ENCODE measurements at regions not wholly inside any gene's neighbourhood (a gene's known extent, or its start where the extent isn't known, plus 50 kb on each side); places are given as distances from the start of the nearest gene placed in this dataset.

- Histone ChIP-seq H3K27me3 (replicated peaks) (no peaks in the 10 kb centered on the region), H3K4me3 (no peak overlapping the region), H3K9me3 (replicated peaks) (peaks cover 8% of the 10 kb centered on the region), H3K36me3 (no peaks in the 10 kb centered on the region), H3K27ac (no peak overlapping the region), H3K4me1 (replicated peaks) (peaks cover 35% of the 10 kb centered on the region)
- no peak for DNase-seq (ENCODE audit: low read depth in 1 of 2, low spot score in 2 of 2)
These were observed 80.0 kb upstream of the MAP4K3 start for GRCh38 chr2:39517102-39517436.

- H3K27me3 ChIP-seq (replicated peaks): no peaks in the 10 kb centered on the region
- no peaks in the 10 kb centered on the region for H3K36me3 ChIP-seq
- H3K27ac ChIP-seq: no peak overlapping the region
- no peak overlapping the region for H3K4me3 ChIP-seq
- peaks cover 34% of the 10 kb centered on the region for H3K4me1 ChIP-seq (replicated peaks)
- no peak for DNase-seq (ENCODE audit: low read depth in 1 of 2, low spot score in 2 of 2)
- peaks cover 13% of the 10 kb centered on the region for H3K9me3 ChIP-seq (replicated peaks)
These were observed 80.5 kb upstream of the MAP4K3 start for GRCh38 chr2:39517622-39518021.

- DNase-seq (ENCODE audit: low read depth in 1 of 2, low spot score in 2 of 2): no peak
- peaks cover 38% of the 10 kb centered on the region for H3K4me1 ChIP-seq (replicated peaks)
- no peaks in the 10 kb centered on the region for H3K27me3 ChIP-seq (replicated peaks)
- H3K27ac ChIP-seq: no peak overlapping the region
- H3K9me3 ChIP-seq (replicated peaks): peaks cover 13% of the 10 kb centered on the region
- H3K4me3 ChIP-seq: no peak overlapping the region
- no peaks in the 10 kb centered on the region for H3K36me3 ChIP-seq
These were observed 82.8 kb upstream of the MAP4K3 start for GRCh38 chr2:39519886-39520285.

DNA sequence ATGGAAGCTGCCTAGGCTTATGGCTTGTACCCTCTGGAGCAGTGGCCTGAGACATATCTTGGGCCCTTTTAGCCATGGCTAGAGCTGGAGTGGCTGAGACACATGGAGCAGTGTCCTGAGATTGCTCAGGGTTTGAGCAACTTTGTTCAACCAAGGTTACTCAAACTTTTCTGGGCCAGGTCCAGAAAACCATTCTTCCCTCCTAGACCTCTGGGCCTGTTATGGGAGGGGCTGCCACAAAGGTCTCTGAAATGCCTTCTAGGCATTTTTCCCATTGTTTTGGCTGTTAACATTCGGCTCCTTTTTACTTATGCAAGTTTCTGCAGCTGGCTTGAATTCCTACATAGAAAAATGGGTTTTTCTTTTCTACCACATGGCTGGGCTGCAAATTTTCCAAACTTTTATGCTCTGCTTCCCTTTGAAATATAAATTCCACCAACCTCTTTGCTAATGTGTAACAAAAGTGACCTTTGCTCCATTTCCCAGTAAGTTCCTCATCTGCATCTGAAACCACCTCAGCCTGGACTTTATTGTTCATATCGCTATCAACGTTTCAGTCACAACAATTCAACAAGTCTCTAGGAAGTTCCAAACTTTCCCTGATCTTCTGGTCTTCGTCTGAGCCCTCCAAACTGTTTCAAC, 84.9 kb upstream of the MAP4K3 start:
- DNase-seq (ENCODE audit: low read depth in 1 of 2, low spot score in 2 of 2): no peak
- Histone ChIP-seq H3K27ac (no peak overlapping the region), H3K9me3 (replicated peaks) (peaks cover 13% of the 10 kb centered on the region), H3K27me3 (replicated peaks) (no peaks in the 10 kb centered on the region), H3K4me1 (replicated peaks) (peaks cover 30% of the 10 kb centered on the region), H3K4me3 (no peak overlapping the region), H3K36me3 (no peaks in the 10 kb centered on the region)

DNA sequence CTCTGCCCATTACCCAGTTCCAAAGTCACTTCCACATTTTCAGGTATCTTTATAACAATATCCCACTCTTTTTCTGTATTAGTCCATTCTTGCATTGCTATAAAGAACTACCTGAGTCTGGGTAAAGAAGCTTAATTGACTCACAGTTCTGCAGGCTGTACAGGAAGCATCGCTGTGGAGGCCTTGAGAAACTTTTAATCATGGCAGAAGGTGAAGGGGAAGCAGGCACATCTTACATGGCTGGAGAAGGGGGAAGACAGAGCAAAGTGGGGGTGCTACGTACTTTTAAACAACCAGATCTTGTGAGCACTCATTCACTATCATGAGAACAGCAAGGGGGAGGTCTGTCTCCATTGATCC, 85.4 kb upstream of the MAP4K3 start:
- DNase-seq (ENCODE audit: low read depth in 1 of 2, low spot score in 2 of 2): no peak
- Histone ChIP-seq H3K4me3 (no peak overlapping the region), H3K36me3 (no peaks in the 10 kb centered on the region), H3K27ac (peak overlapping the region; percentile 82), H3K27me3 (replicated peaks) (no peaks in the 10 kb centered on the region), H3K9me3 (replicated peaks) (peaks cover 13% of the 10 kb centered on the region), H3K4me1 (replicated peaks) (peaks cover 28% of the 10 kb centered on the region)

GRCh38 chr2:39523308-39524044, 86.4 kb upstream of the MAP4K3 start:
- peak overlapping the region; percentile 82 for H3K27ac ChIP-seq
- no peak overlapping the region for H3K4me3 ChIP-seq
- peak in 1 of 2 experiments; percentile 82 for DNase-seq (ENCODE audit: low read depth in 1 of 2, low spot score in 2 of 2)
- peaks cover 28% of the 10 kb centered on the region for H3K4me1 ChIP-seq (replicated peaks)
- no peaks in the 10 kb centered on the region for H3K27me3 ChIP-seq (replicated peaks)
- H3K9me3 ChIP-seq (replicated peaks): peaks cover 13% of the 10 kb centered on the region
- no peaks in the 10 kb centered on the region for H3K36me3 ChIP-seq

GRCh38 chr2:39524061-39524460, 87.0 kb upstream of the MAP4K3 start:
- H3K27ac ChIP-seq: peak overlapping the region; percentile 82
- H3K4me1 ChIP-seq (replicated peaks): peaks cover 28% of the 10 kb centered on the region
- no peaks in the 10 kb centered on the region for H3K36me3 ChIP-seq
- H3K4me3 ChIP-seq: no peak overlapping the region
- H3K9me3 ChIP-seq (replicated peaks): peaks cover 13% of the 10 kb centered on the region
- no peak for DNase-seq (ENCODE audit: low read depth in 1 of 2, low spot score in 2 of 2)
- no peaks in the 10 kb centered on the region for H3K27me3 ChIP-seq (replicated peaks)

DNA sequence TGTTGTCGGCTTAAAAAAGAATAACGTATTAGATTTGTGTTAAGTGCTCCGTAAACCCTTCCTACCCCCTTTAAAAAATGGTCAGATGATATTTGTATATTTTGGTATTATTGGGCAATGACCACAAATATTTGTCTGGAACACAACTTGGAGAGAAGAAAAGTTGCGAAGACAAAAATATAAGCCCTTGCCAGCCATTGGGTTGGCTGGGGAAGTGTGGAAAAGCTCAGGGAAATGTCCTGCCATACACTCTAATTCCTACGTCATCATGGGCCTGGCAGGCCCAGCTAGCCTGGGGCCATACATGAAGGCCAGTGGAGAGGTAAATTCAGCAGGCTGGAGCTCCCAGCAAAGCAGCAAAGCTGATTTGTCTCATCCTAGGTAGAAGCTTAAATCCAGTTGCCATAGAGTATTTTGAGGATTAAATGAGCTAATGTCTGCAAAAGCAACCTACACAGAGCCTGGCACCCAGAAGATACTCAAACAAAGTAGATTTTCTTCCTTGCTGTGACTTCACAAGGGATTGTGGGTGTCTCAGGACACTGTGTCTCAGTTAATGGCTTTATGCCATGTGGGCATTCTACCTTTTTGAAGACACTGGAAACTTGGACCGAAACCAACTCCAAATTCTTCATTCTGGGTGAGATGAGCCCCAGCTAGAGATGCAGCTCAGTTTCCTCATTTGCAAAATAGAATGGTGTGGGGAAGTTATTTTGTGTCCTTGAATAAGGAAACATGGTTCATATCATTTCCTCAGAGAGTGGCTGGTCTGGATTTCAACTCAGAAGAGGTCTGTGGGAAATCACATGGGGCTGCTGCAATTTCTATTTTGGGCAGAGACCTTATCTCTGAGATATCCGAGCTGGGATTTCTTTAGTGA, 87.9 kb upstream of the MAP4K3 start:
- H3K27me3 ChIP-seq (replicated peaks): no peaks in the 10 kb centered on the region
- peaks cover 13% of the 10 kb centered on the region for H3K9me3 ChIP-seq (replicated peaks)
- peaks cover 31% of the 10 kb centered on the region for H3K4me1 ChIP-seq (replicated peaks)
- H3K4me3 ChIP-seq: no peak overlapping the region
- DNase-seq (ENCODE audit: low read depth in 1 of 2, low spot score in 2 of 2): no peak
- H3K27ac ChIP-seq: peak overlapping the region; percentile 82
- no peaks in the 10 kb centered on the region for H3K36me3 ChIP-seq

GRCh38 chr2:39525636-39526412, 88.7 kb upstream of the MAP4K3 start:
- no peaks in the 10 kb centered on the region for H3K27me3 ChIP-seq (replicated peaks)
- no peak overlapping the region for H3K27ac ChIP-seq
- peaks cover 39% of the 10 kb centered on the region for H3K4me1 ChIP-seq (replicated peaks)
- peaks cover 13% of the 10 kb centered on the region for H3K9me3 ChIP-seq (replicated peaks)
- no peaks in the 10 kb centered on the region for H3K36me3 ChIP-seq
- DNase-seq (ENCODE audit: low read depth in 1 of 2, low spot score in 2 of 2): no peak
- H3K4me3 ChIP-seq: no peak overlapping the region

GRCh38 chr2:39528701-39529100, 91.6 kb upstream of the MAP4K3 start:
- no peak for DNase-seq (ENCODE audit: low read depth in 1 of 2, low spot score in 2 of 2)
- Histone ChIP-seq H3K36me3 (no peaks in the 10 kb centered on the region), H3K27ac (no peak overlapping the region), H3K27me3 (replicated peaks) (no peaks in the 10 kb centered on the region), H3K4me1 (replicated peaks) (peaks cover 30% of the 10 kb centered on the region), H3K4me3 (no peak overlapping the region), H3K9me3 (replicated peaks) (no peaks in the 10 kb centered on the region)

GRCh38 chr2:39529836-39530235, 92.8 kb upstream of the MAP4K3 start:
- Histone ChIP-seq H3K27ac (peak overlapping the region; percentile 41), H3K4me1 (replicated peaks) (peaks cover 30% of the 10 kb centered on the region), H3K4me3 (no peak overlapping the region), H3K36me3 (no peaks in the 10 kb centered on the region), H3K27me3 (replicated peaks) (no peaks in the 10 kb centered on the region), H3K9me3 (replicated peaks) (no peaks in the 10 kb centered on the region)
- DNase-seq (ENCODE audit: low read depth in 1 of 2, low spot score in 2 of 2): no peak

DNA sequence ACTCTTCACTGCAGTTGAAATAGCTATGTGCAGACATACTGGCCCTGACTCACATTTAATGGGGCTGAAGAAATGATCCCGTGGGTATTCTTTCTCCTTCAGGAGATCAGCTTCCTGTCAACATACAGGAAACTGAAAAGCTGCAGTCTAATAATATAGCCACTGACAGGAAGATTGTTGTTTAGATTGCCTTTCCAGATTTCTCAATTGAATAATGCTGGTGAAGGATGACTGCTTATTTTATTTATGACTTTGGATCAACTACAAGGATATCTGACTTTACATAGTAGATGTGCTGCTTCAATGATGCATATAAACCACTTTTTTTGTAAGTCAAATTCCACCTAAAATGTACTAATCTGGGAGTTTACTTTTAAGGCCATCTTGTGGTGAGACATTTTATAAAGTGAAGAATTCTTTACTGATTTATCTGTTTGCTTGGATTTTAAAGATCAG, 93.4 kb upstream of the MAP4K3 start:
- no peaks in the 10 kb centered on the region for H3K27me3 ChIP-seq (replicated peaks)
- no peaks in the 10 kb centered on the region for H3K9me3 ChIP-seq (replicated peaks)
- DNase-seq (ENCODE audit: low read depth in 1 of 2, low spot score in 2 of 2): peak in 1 of 2 experiments; percentile 47
- H3K4me3 ChIP-seq: no peak overlapping the region
- peaks cover 30% of the 10 kb centered on the region for H3K4me1 ChIP-seq (replicated peaks)
- H3K27ac ChIP-seq: peak overlapping the region; percentile 41
- no peaks in the 10 kb centered on the region for H3K36me3 ChIP-seq

DNA sequence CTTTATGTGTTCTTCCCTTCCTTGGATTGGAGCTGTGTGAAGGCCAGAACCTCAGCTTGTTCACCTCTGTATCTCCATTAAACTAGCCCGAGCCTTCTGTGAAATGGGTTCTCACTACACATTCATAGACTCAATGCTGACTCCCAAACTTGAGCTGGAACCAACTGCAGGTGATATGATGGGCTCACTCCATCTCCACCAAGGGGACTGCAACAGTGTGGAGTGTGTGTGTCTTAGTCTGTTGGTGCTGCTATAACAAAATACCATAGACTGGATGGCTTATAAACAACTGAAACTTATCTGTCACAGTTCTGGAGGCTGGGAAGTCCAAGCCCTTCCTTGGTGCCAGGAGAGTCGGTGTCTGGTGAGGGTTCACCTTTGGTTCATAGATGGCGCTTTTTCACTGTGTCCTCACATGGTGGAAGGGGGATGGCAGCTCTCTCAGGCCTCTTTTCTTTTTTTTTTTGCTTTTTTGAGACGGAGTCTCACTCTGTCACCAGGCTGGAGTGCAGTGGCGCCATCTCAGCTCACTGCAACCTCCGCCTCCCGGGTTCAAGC, 94.2 kb upstream of the MAP4K3 start:
- Histone ChIP-seq H3K27me3 (replicated peaks) (no peaks in the 10 kb centered on the region), H3K4me1 (replicated peaks) (peaks cover 32% of the 10 kb centered on the region), H3K27ac (no peak overlapping the region), H3K4me3 (no peak overlapping the region), H3K9me3 (replicated peaks) (no peaks in the 10 kb centered on the region), H3K36me3 (no peaks in the 10 kb centered on the region)
- DNase-seq (ENCODE audit: low read depth in 1 of 2, low spot score in 2 of 2): no peak
